ENCODE measurements at regions not wholly inside any gene's neighbourhood (a gene's known extent, or its start where the extent isn't known, plus 50 kb on each side); places are given as distances from the start of the nearest gene placed in this dataset.

DNA sequence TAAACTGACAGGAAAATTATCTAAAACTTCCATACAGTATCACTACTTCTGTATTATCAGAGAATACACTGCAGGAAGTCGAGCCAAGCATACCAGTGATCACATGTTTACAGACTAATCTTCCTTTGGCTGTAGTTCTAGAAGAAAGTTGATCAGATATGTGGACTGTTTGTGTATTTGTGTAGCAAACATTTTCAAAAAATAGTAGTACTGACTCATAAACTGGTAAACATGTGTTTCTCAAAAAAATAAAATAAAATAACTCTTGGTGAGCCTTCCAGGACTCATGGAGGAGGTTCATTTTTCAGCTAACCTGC is 148.9 kb upstream of the SLC39A10 start:
- Histone ChIP-seq H3K9me3 (peaks cover 0 to 3% (median 0%) of the 10 kb centered on the region in 3 donors), H3K4me1 (no peaks in the 10 kb centered on the region), H3K27me3 (no peaks in the 10 kb centered on the region), H3K27ac (no peak overlapping the region), H3K36me3 (no peaks in the 10 kb centered on the region), H3K4me3 (no peak overlapping the region)
- intact Hi-C loops (cut with DNase I; ENCODE audit: low total_unique reads) = loop anchor here (10.0 kb wide), 1 partner anchor 127 kb away; no protein-coding TSS in a partner anchor
- no peak for DNase-seq
- no peak for TF ChIP-seq CTCF (IDR thresholded peaks at IDR 0.05)

DNA sequence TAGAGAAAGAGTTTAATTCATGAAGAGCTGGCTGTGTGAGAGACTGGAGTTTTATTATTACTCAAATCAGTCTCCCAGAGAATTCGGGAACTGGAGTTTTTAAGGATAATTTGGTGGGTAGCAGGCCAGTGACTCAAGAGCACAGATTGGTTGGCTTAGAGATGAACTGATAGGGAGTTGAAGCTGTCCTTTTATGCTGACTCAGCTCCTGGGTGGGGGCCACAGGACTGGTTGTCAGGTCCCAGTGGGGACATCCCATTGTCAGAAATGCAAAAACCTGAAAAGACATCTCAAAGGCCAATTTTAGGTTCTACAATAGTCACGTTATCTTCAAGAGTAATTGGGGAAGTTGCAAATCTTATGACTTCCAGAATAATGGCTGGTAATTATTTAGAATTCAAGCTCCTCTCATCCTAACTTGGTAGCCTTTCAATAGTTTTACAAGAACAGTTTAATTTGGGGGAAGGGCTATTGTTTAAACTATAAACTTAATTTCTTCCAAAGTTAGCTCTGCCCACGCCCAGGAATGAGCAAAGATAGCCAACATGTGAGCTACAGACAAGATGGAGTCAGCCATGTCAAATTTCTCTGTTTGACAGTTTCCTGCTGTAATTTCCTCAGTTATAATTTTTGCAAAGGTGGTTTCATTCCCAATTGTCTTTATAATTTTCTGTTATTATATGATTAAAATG is 149.4 kb upstream of the SLC39A10 start:
- H3K9me3 ChIP-seq = peaks cover 0 to 3% (median 0%) of the 10 kb centered on the region in 3 donors
- H3K27ac ChIP-seq = no peak overlapping the region
- intact Hi-C loops (cut with DNase I; ENCODE audit: low total_unique reads) = loop anchor here (10.0 kb wide), 1 partner anchor 127 kb away; no protein-coding TSS in a partner anchor
- DNase-seq = no peak
- TF ChIP-seq CTCF (IDR thresholded peaks at IDR 0.05) = no peak
- no peaks in the 10 kb centered on the region for H3K27me3 ChIP-seq
- H3K36me3 ChIP-seq = no peaks in the 10 kb centered on the region
- H3K4me3 ChIP-seq = no peak overlapping the region
- H3K4me1 ChIP-seq = no peaks in the 10 kb centered on the region

- H3K36me3 ChIP-seq = no peaks in the 10 kb centered on the region
- TF ChIP-seq CTCF (IDR thresholded peaks at IDR 0.05) = no peak
- H3K9me3 ChIP-seq = peaks cover 0 to 3% (median 0%) of the 10 kb centered on the region in 3 donors
- H3K4me1 ChIP-seq = no peaks in the 10 kb centered on the region
- DNase-seq = no peak
- H3K27ac ChIP-seq = no peak overlapping the region
- no peak overlapping the region for H3K4me3 ChIP-seq
- no peaks in the 10 kb centered on the region for H3K27me3 ChIP-seq
- intact Hi-C loops (cut with DNase I; ENCODE audit: low total_unique reads) = loop anchor here (10.0 kb wide), 1 partner anchor 129 kb away; no protein-coding TSS in a partner anchor
Observed at GRCh38 chr2:195505701-195506100, 151.3 kb upstream of the SLC39A10 start.

DNA sequence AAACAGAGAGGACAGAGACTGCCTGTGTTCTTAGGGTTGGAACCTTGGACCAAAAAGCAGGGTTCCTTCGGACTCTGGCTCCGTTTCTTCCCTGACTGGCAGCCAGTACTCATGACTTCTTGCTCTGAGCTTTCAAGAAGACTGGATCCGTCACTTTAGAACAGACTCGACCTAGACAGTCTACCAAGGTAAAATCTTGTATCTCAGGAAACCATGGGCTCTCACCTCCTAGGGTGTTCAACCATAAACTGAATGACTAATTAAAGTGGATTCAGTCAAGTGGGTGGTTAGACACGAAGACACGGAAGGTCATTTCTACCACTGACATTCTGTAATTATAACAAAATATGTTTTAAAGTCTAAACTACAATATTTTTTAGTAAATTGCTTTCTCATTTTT is 153.8 kb upstream of the SLC39A10 start:
- TF ChIP-seq CTCF (IDR thresholded peaks at IDR 0.05) = no peak
- Histone ChIP-seq H3K36me3 (no peaks in the 10 kb centered on the region), H3K9me3 (peaks cover 0 to 3% (median 0%) of the 10 kb centered on the region in 3 donors), H3K4me3 (no peak overlapping the region), H3K4me1 (peaks cover 0 to 12% (median 2%) of the 10 kb centered on the region in 4 donors), H3K27me3 (no peaks in the 10 kb centered on the region), H3K27ac (no peak overlapping the region)
- intact Hi-C loops (cut with DNase I; ENCODE audit: low total_unique reads) = loop anchor here (10.0 kb wide), 1 partner anchor 132 kb away; no protein-coding TSS in a partner anchor
- DNase-seq = no peak

DNA sequence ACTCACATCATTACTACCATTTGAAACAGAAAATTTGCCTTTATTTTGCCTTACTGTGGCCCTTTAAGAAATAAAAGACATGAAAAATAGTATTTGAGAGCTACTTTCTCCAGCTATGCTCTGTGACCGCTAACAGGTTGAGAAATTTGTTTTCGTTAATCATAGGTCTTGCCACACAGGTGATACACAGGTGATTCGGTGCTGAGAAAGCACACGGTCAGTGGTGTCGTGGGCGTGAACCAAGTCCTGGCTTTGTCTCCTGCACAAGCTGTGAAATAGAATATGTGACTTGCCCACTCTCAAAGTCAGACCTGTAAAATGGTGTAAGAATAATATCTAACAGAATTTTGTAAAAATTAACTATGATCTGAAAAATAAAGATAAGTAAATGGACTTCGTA is 155.3 kb upstream of the SLC39A10 start:
- intact Hi-C loops (cut with DNase I; ENCODE audit: low total_unique reads) = loop anchor here (10.0 kb wide), 1 partner anchor 133 kb away; no protein-coding TSS in a partner anchor
- H3K36me3 ChIP-seq = no peaks in the 10 kb centered on the region
- DNase-seq = no peak

More for the DNA sequence above, 155.3 kb upstream of the SLC39A10 start:
- no peaks in the 10 kb centered on the region for H3K27me3 ChIP-seq
- H3K9me3 ChIP-seq = no peaks in the 10 kb centered on the region
- H3K4me1 ChIP-seq = peaks cover 0 to 22% (median 2%) of the 10 kb centered on the region in 4 donors
- no peak overlapping the region for H3K4me3 ChIP-seq
- TF ChIP-seq CTCF (IDR thresholded peaks at IDR 0.05) = no peak
- no peak overlapping the region for H3K27ac ChIP-seq

Data from tibial artery (tissue), 4 donors.